Kidney (tissue), 13 donors: ENCODE measurements at regions not wholly inside any gene's neighbourhood (a gene's known extent, or its start where the extent isn't known, plus 50 kb on each side); places are given as distances from the start of the nearest gene placed in this dataset.

Experiments used
- DNase-seq, 5 donors: peaks; one replicate each; pipeline ENCODE4 v3.0.0-alpha.2; 2013 to 2020
- FAIRE-seq: peaks from 2 replicates; lab custom pipeline; 2012; peaks lifted over from hg19 to GRCh38; lab: Jason Lieb, UNC
- H3K27ac ChIP-seq, 2 donors: one replicate each; pipeline ENCODE4 v1.7.0; 2013; ENCODE audit warnings: low read depth in 2 of 2, low read length in 2 of 2, inconsistent platforms in 1 of 2
- H3K27me3 ChIP-seq: one replicate; pipeline ENCODE4 v1.7.1; 2013; ENCODE audit warnings: low read length, inconsistent platforms; ENCODE audit not compliant: control insufficient read depth, insufficient read depth
- H3K36me3 ChIP-seq, 3 donors: one replicate each; pipeline versions ENCODE4 v1.7.0 to v1.7.1; 2013; ENCODE audit warnings: low read length in 3 of 3, control low read depth in 1 of 3, inconsistent platforms in 1 of 3; ENCODE audit not compliant: insufficient read depth in 3 of 3, control insufficient read depth in 2 of 3
- H3K4me1 ChIP-seq, 3 donors: one replicate each; pipeline versions ENCODE4 v1.7.0 to v1.7.1; 2013; ENCODE audit warnings: low read length in 3 of 3, inconsistent platforms in 1 of 3, low read depth in 1 of 3; ENCODE audit not compliant: control insufficient read depth in 2 of 3, insufficient read depth in 2 of 3
- H3K4me3 ChIP-seq, 3 donors: one replicate each; pipeline versions ENCODE4 v1.7.0 to v1.8.1; 2013; ENCODE audit warnings: low read length in 3 of 3, control low read depth in 1 of 3, inconsistent platforms in 1 of 3
- H3K9ac ChIP-seq, 3 donors: one replicate each; pipeline versions ENCODE4 v1.7.0 to v1.7.1; 2013; ENCODE audit warnings: low read length in 3 of 3, control low read depth in 1 of 3, inconsistent platforms in 1 of 3
- H3K9me3 ChIP-seq, 3 donors: one replicate each; pipeline versions ENCODE4 v1.7.0 to v1.7.1; 2013; ENCODE audit warnings: low read length in 3 of 3, control low read depth in 1 of 3, inconsistent platforms in 1 of 3; ENCODE audit not compliant: control insufficient read depth in 2 of 3, insufficient read depth in 1 of 3
- intact Hi-C: fragments of 100-400 bp; cut with DNase I; formaldehyde crosslinking; loops from one replicate; pipeline ENCODE4 v1.11.1; 2022
- TF ChIP-seq, protein P1 (sequence below): IDR thresholded peaks from 3 replicates; pipeline ENCODE4 v1.5.1; 2012; ENCODE audit warnings: mild to moderate bottlenecking, moderate library complexity, borderline replicate concordance; ENCODE audit not compliant: insufficient read depth; ENCODE audit errors: extremely low read depth
- donor health status: control.
- donor health status: control.
- donor health status: control.
- donor health status: control.
- donor health status: control.
- donor health status: DM: yes; HTN: yes; CAD: no.
- donor health status: Normal renal cell carcinoma (clear cell type).

DNA sequence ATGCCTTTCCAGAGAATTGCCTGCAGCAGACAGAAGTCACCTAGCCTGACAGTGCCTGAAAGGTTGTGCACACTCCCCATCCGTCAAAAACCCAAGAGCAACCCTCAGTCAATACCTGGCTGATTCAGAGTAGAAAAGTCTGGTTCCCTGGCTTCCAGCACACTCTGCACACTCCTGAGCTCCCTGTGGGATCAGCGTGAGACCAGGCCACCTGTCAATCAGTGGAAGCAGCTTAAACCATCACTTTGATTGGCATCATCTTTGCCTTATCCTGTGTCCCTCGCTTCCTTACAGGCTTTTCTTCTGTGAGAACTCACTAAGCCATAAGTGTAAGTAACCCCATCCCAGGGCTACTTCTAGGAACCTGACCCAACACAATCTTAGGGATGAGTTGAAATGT, 109.8 kb downstream of the ACTL7B start:
- Histone ChIP-seq H3K27ac (no peak overlapping the region), H3K36me3 (no peaks in the 10 kb centered on the region), H3K4me1 (peaks cover 0 to 19% (median 7%) of the 10 kb centered on the region in 3 donors), H3K27me3 (no peaks in the 10 kb centered on the region), H3K4me3 (no peak overlapping the region), H3K9ac (no peak overlapping the region), H3K9me3 (peaks cover 0 to 3% (median 0%) of the 10 kb centered on the region in 3 donors)
- DNase-seq: no peak
- intact Hi-C loops: no loop called here
- FAIRE-seq: no peak
- TF ChIP-seq, protein P1, sequence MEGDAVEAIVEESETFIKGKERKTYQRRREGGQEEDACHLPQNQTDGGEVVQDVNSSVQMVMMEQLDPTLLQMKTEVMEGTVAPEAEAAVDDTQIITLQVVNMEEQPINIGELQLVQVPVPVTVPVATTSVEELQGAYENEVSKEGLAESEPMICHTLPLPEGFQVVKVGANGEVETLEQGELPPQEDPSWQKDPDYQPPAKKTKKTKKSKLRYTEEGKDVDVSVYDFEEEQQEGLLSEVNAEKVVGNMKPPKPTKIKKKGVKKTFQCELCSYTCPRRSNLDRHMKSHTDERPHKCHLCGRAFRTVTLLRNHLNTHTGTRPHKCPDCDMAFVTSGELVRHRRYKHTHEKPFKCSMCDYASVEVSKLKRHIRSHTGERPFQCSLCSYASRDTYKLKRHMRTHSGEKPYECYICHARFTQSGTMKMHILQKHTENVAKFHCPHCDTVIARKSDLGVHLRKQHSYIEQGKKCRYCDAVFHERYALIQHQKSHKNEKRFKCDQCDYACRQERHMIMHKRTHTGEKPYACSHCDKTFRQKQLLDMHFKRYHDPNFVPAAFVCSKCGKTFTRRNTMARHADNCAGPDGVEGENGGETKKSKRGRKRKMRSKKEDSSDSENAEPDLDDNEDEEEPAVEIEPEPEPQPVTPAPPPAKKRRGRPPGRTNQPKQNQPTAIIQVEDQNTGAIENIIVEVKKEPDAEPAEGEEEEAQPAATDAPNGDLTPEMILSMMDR: no peak

DNA sequence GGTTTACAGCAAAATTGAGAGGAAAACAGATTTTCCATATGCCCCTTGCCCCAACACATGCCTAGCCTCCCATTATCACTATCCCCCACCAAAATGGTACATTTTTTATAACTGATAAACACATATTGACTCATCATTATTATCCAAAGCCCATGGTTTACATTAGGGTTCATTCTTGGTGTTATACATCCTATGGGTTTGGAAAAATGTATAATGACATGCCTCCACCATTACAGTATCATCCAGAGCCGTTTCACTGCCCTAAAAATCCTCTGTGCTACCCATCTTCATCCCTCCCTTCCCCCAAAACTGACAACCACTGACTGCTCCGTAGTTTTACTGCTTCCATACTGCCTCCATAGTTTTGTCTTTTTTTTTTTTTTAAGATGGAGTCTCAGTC, 111.1 kb downstream of the ACTL7B start:
- intact Hi-C loops: no loop called here
- Histone ChIP-seq H3K27me3 (no peaks in the 10 kb centered on the region), H3K9me3 (peaks cover 0 to 3% (median 0%) of the 10 kb centered on the region in 3 donors), H3K36me3 (no peaks in the 10 kb centered on the region), H3K9ac (no peak overlapping the region), H3K4me3 (no peak overlapping the region), H3K27ac (peak overlapping the region in 1 of 2 donors; percentile 34), H3K4me1 (peaks cover 0 to 19% (median 7%) of the 10 kb centered on the region in 3 donors)
- DNase-seq: no peak
- TF ChIP-seq, protein P1: no peak
- FAIRE-seq: no peak

DNA sequence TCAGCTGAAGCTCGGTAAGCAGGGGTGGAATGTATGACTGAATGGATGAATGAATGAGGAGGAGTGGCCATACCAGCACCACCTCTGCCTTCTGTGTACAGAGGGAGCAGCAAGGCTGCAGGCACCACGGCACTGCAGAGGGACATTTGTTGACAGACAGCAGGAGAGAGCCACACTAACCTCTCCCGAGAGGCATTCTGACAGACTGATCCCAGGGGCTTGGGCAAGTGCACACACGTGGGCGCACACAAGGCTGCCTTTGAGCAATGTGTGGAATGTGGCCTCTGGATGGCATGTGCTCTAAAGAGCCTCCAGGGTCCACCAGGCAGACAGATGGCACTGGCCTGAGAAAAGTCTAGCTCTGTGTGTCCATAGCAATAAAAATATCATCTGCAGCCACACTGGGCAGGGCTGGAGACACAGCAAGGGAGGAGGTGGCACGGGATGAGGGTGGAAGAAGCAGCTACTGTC, 111.8 kb downstream of the ACTL7B start:
- Histone ChIP-seq H3K36me3 (no peaks in the 10 kb centered on the region), H3K27ac (peak overlapping the region; percentile 26 to 54), H3K27me3 (no peaks in the 10 kb centered on the region), H3K4me1 (peaks cover 0 to 19% (median 7%) of the 10 kb centered on the region in 3 donors), H3K9ac (no peak overlapping the region), H3K9me3 (peaks cover 0 to 3% (median 0%) of the 10 kb centered on the region in 3 donors), H3K4me3 (peak overlapping the region in 1 of 3 donors; percentile 16)
- TF ChIP-seq, protein P1: no peak
- FAIRE-seq: no peak
- peak in 4 of 5 donors; percentile 83 to 92 (median 90) for DNase-seq
- intact Hi-C loops: no loop called here

DNA sequence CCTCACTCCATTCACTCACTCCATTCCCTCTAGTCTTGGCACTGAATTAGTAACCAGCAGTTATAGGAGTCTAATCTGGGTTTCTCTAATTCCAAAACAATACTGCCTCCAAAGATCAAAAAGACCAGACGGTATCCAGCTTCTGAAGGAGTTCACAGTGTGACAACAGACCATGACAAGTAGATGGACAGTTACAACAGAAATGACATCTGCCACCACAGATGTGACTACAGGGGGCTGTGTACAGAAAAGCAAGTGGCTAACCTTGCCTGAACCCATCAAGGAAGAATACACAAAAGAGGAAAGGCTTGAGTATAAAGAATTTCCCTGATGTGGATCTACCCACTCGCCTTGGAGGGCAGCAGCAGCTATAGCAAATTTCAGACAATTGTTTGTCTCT, 112.4 kb downstream of the ACTL7B start:
- Histone ChIP-seq H3K27me3 (no peaks in the 10 kb centered on the region), H3K4me1 (peaks cover 0 to 17% (median 7%) of the 10 kb centered on the region in 3 donors), H3K9me3 (peaks cover 0 to 3% (median 0%) of the 10 kb centered on the region in 3 donors), H3K4me3 (no peak overlapping the region), H3K27ac (peak overlapping the region; percentile 26 to 54), H3K36me3 (no peaks in the 10 kb centered on the region), H3K9ac (no peak overlapping the region)
- intact Hi-C loops: no loop called here
- FAIRE-seq (no peak), DNase-seq (peak in 1 of 5 donors; percentile 14)
- TF ChIP-seq, protein P1: no peak
